ENCODE measurements at regions not wholly inside any gene's neighbourhood (a gene's known extent, or its start where the extent isn't known, plus 50 kb on each side); places are given as distances from the start of the nearest gene placed in this dataset.

DNA sequence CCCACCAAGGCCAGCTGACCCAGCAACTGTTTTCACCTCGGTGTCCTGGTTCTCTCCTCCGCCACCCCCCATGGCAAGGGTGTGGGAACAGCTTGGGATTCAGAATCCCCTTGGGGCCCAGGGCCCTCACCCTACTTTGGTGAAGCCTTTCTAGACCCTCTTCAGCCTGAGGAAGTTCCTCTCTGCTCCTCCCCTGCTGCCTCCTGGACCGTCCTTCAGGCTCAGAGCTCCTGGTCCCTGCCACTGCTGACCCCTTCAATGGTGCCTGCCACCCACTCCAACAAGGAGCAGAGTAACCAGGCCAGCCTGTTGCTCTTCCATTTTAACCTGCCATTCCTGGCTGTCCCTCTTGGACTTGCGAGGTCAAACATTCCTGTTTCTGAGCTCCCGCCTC lies 72.0 kb upstream of the SMNDC1 start:
- no peaks in the 10 kb centered on the region for H3K9me3 ChIP-seq (ENCODE audit: control insufficient read depth, low read length)

DNA sequence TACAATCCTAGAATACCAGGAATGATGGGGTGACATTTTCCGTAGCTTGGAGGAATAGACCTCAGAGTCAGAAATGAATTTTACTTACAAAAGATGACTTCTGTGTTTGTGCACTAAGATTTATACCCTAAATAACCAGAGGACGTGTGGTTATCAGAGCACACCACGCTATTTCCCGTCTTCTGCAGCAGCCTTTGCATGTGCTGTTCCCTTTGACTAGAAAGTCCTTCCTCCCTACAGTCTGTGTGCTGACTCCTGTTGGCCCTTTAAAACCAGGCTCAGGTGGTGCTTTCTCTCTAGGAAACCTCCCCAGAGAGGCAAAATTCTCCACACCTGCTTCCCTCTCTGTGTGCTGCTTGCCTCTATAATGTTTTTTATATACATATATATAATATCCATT lies 73.3 kb upstream of the SMNDC1 start:
- no peaks in the 10 kb centered on the region for H3K36me3 ChIP-seq (ENCODE audit: control insufficient read depth, insufficient read depth, low read length)
- no peak overlapping the region for H3K27ac ChIP-seq
- no peaks in the 10 kb centered on the region for H3K9me3 ChIP-seq (ENCODE audit: control insufficient read depth, low read length)
- no peak overlapping the region for H3K4me3 ChIP-seq (ENCODE audit: low read depth, low read length)
- H3K4me2 ChIP-seq (ENCODE audit: low read length), result no peak overlapping the region
- no peaks in the 10 kb centered on the region for H3K4me1 ChIP-seq
- H3K79me2 ChIP-seq, result no peaks in the 10 kb centered on the region
- H3K27me3 ChIP-seq (ENCODE audit: control insufficient read depth, insufficient read depth, low read length), result no peaks in the 10 kb centered on the region
- no peak overlapping the region for H2AFZ ChIP-seq
- TF ChIP-seq, protein P1, sequence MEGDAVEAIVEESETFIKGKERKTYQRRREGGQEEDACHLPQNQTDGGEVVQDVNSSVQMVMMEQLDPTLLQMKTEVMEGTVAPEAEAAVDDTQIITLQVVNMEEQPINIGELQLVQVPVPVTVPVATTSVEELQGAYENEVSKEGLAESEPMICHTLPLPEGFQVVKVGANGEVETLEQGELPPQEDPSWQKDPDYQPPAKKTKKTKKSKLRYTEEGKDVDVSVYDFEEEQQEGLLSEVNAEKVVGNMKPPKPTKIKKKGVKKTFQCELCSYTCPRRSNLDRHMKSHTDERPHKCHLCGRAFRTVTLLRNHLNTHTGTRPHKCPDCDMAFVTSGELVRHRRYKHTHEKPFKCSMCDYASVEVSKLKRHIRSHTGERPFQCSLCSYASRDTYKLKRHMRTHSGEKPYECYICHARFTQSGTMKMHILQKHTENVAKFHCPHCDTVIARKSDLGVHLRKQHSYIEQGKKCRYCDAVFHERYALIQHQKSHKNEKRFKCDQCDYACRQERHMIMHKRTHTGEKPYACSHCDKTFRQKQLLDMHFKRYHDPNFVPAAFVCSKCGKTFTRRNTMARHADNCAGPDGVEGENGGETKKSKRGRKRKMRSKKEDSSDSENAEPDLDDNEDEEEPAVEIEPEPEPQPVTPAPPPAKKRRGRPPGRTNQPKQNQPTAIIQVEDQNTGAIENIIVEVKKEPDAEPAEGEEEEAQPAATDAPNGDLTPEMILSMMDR (IDR thresholded peaks at IDR 0.05), result no peak
- H3K9ac ChIP-seq, result no peak overlapping the region

More for the DNA sequence above, 72.0 kb upstream of the SMNDC1 start:
- TF ChIP-seq, protein P1 (IDR thresholded peaks at IDR 0.05), result no peak
- Histone ChIP-seq H3K79me2 (no peaks in the 10 kb centered on the region), H3K27ac (peak overlapping the region; percentile 42), H3K27me3 (ENCODE audit: control insufficient read depth, insufficient read depth, low read length) (no peaks in the 10 kb centered on the region), H3K4me1 (no peaks in the 10 kb centered on the region), H2AFZ (no peak overlapping the region), H3K36me3 (ENCODE audit: control insufficient read depth, insufficient read depth, low read length) (no peaks in the 10 kb centered on the region), H3K9ac (no peak overlapping the region), H3K4me2 (ENCODE audit: low read length) (no peak overlapping the region), H3K4me3 (ENCODE audit: low read depth, low read length) (no peak overlapping the region)

DNA sequence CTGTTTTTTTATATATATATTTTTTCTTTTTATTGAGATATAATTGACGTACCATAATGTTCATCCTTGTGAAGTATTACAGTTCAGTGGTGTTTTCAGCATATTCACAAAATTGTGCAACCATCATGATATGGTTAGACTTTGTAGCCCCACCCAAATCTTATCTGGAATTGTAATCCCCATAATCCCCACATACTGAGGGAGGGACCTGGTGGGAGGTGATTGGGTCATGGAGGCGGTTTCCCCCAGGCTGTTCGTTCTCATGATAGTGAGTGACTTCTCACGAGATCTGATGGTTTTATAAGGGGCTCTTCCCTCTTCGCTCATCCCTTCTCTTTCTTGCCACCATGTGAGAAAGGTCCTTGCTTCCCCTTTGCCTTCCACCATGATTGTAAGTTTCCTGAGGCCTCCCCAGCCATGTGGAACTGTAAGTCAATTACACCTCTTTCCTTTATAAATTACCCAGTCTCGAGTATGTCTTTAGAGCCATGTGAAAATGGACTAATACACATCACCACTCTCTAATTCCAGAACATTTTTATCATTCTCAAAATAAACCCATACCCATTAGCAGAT lies 73.9 kb upstream of the SMNDC1 start:
- Histone ChIP-seq H3K9me3 (ENCODE audit: control insufficient read depth, low read length) (no peaks in the 10 kb centered on the region), H3K27me3 (ENCODE audit: control insufficient read depth, insufficient read depth, low read length) (no peaks in the 10 kb centered on the region), H3K27ac (no peak overlapping the region), H3K4me1 (no peaks in the 10 kb centered on the region), H3K9ac (no peak overlapping the region), H3K4me2 (ENCODE audit: low read length) (no peak overlapping the region), H3K79me2 (no peaks in the 10 kb centered on the region), H2AFZ (no peak overlapping the region), H3K4me3 (ENCODE audit: low read depth, low read length) (no peak overlapping the region), H3K36me3 (ENCODE audit: control insufficient read depth, insufficient read depth, low read length) (no peaks in the 10 kb centered on the region)
- TF ChIP-seq, protein P1 (IDR thresholded peaks at IDR 0.05), result no peak

DNA sequence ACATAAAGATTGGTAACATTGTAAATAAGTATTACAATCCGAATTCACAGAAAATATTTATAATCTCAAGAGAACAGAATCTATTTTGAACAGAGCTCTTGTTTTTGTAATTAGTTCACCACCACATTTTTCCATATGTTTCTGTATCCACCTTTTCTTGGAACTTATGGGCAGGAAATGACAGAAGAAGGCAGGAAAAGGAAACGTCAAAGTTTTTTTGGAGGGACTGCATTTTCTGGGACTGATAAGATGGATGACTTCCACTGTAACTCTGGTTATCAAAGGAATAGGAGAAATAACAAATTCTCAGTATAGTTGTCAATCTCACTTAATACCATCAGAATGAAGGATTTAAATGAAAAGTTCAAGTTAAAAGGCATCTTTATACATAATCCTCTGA lies 75.1 kb upstream of the SMNDC1 start:
- H3K27ac ChIP-seq, result no peak overlapping the region
- H3K9ac ChIP-seq, result no peak overlapping the region
- H3K79me2 ChIP-seq, result no peaks in the 10 kb centered on the region
- no peaks in the 10 kb centered on the region for H3K36me3 ChIP-seq (ENCODE audit: control insufficient read depth, insufficient read depth, low read length)
- H3K4me1 ChIP-seq, result no peaks in the 10 kb centered on the region
- no peak overlapping the region for H2AFZ ChIP-seq
- H3K27me3 ChIP-seq (ENCODE audit: control insufficient read depth, insufficient read depth, low read length), result no peaks in the 10 kb centered on the region
- H3K4me3 ChIP-seq (ENCODE audit: low read depth, low read length), result no peak overlapping the region
- no peak overlapping the region for H3K4me2 ChIP-seq (ENCODE audit: low read length)
- TF ChIP-seq, protein P1 (IDR thresholded peaks at IDR 0.05), result no peak
- H3K9me3 ChIP-seq (ENCODE audit: control insufficient read depth, low read length), result no peaks in the 10 kb centered on the region

GRCh38 chr10:110380293-110380692 lies 75.6 kb upstream of the SMNDC1 start:
- no peak overlapping the region for H3K4me2 ChIP-seq (ENCODE audit: low read length)
- no peaks in the 10 kb centered on the region for H3K79me2 ChIP-seq
- no peaks in the 10 kb centered on the region for H3K36me3 ChIP-seq (ENCODE audit: control insufficient read depth, insufficient read depth, low read length)
- no peak overlapping the region for H3K9ac ChIP-seq
- no peaks in the 10 kb centered on the region for H3K4me1 ChIP-seq
- TF ChIP-seq, protein P1 (IDR thresholded peaks at IDR 0.05), result no peak
- H3K4me3 ChIP-seq (ENCODE audit: low read depth, low read length), result no peak overlapping the region
- no peak overlapping the region for H2AFZ ChIP-seq
- H3K27me3 ChIP-seq (ENCODE audit: control insufficient read depth, insufficient read depth, low read length), result no peaks in the 10 kb centered on the region
- H3K27ac ChIP-seq, result no peak overlapping the region
- H3K9me3 ChIP-seq (ENCODE audit: control insufficient read depth, low read length), result no peaks in the 10 kb centered on the region

All from parathyroid adenoma (tissue), 2 donors.